GM21447 (cell line): ENCODE measurements at regions not wholly inside any gene's neighbourhood (a gene's known extent, or its start where the extent isn't known, plus 50 kb on each side); places are given as distances from the start of the nearest gene placed in this dataset.
"Not testable (repeated sequence)": the region's sequence is repeated elsewhere in the genome, so short reads cannot be mapped to it uniquely, and the experiment has no call there.

Source experiments
- ATAC-seq: cut with Tn5 transposase; IDR thresholded peaks from one replicate; pipeline ENCODE4 v1.9.1; 2021; ENCODE audit not compliant: unreplicated experiment

DNA sequence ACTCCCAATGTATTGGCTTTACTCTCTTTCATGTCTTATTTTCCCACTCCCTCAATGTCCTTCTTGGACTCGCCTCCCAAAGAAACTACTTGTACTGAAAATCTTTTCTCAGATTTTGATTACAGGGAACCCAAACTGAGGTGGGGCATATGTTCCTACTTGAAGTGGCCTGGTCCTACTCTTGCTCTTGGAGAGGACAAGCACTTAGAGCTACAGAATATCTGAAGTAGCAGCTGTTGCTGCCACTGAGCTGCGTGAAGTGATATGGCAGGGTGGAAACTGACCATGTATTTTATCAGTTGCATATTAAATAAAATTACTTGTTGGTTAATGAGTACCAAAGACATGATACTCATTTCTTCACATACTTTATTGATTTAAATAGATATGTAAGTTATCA is 129.5 kb downstream of the TSEN15 start:
- no peak for ATAC-seq

- no peak for ATAC-seq
These were observed 132.4 kb downstream of the TSEN15 start for GRCh38 chr1:184183919-184184318.

GRCh38 chr1:184184614-184185013 is 133.1 kb downstream of the TSEN15 start:
- ATAC-seq = not testable (repeated sequence)

- no peak for ATAC-seq
These were observed 133.8 kb downstream of the TSEN15 start for GRCh38 chr1:184185347-184185746.

GRCh38 chr1:184186167-184186566 is 134.6 kb downstream of the TSEN15 start:
- no peak for ATAC-seq

DNA sequence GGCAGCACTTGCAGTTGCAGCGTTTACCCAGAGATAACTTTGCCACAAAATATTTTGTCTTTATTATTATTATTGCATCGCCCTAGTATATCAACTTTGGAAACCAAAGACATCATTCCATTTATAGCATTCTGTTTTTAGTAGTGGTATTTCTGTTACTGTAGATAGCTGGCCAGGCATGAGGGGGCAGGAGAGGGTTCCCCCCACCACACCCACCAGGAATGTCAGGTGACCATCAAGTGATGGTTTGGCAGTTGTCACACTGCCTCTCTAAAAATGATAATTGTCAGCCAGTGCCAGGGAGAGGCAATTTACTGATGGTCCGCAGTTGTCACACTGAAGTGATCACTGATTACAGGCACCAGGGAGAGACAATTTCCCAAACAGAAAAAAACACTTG is 135.6 kb downstream of the TSEN15 start:
- ATAC-seq = no peak

GRCh38 chr1:184188037-184188436 is 136.5 kb downstream of the TSEN15 start:
- no peak for ATAC-seq

- no peak for ATAC-seq
These were observed 137.8 kb downstream of the TSEN15 start for GRCh38 chr1:184189361-184189760.

GRCh38 chr1:184190616-184191015 is 139.1 kb downstream of the TSEN15 start:
- no peak for ATAC-seq

- ATAC-seq = no peak
These were observed 139.7 kb downstream of the TSEN15 start for GRCh38 chr1:184191181-184191621.

GRCh38 chr1:184192796-184193195 is 141.3 kb downstream of the TSEN15 start:
- ATAC-seq = no peak

GRCh38 chr1:184193451-184193850 is 141.9 kb downstream of the TSEN15 start:
- no peak for ATAC-seq

- no peak for ATAC-seq
These were observed 142.7 kb downstream of the TSEN15 start for GRCh38 chr1:184194236-184194635.

DNA sequence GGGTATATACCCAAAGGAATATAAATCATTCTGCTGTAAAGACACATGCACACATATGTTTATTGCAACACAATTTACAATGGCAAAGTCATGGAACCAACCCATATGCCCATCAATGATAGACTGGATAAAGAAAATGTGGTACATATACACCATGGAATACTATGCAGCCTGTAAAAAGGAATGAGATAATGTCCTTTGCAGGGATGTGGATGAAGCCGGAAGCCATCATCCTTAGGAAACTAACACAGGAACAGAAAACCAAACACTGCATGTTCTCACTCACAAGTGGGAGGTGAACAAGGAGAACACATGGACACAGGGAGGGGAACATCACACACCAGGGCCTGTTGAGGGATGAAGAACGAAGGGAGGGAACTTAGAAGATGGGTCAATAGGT is 144.2 kb downstream of the TSEN15 start:
- not testable (repeated sequence) for ATAC-seq

GRCh38 chr1:184197831-184198230 is 146.3 kb downstream of the TSEN15 start:
- ATAC-seq = no peak

- ATAC-seq = no peak
These were observed 147.5 kb downstream of the TSEN15 start for GRCh38 chr1:184199036-184199435.

- no peak for ATAC-seq
These were observed 148.0 kb downstream of the TSEN15 start for GRCh38 chr1:184199438-184200085.

DNA sequence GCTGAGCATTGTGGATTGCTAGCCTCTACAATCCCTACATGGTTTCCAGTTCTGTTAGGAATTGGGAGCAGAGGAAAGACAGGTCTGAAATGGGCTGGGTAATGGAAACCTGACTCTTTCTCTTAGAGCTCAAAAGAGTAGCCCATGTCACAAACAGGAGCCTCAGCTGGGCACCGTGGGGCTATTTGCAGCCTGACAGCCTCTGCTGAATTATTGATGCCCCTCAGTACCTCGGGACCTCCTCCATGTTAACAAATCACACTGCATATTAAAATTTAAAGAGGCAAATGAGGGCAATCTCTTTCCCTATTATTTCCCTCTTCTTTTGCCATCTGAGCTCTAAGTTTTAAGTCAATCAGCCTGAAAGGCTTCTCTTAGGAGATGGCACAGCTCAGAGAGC is 157.1 kb downstream of the TSEN15 start:
- ATAC-seq = no peak

- ATAC-seq = no peak
These were observed 158.5 kb downstream of the TSEN15 start for GRCh38 chr1:184210031-184210430.

DNA sequence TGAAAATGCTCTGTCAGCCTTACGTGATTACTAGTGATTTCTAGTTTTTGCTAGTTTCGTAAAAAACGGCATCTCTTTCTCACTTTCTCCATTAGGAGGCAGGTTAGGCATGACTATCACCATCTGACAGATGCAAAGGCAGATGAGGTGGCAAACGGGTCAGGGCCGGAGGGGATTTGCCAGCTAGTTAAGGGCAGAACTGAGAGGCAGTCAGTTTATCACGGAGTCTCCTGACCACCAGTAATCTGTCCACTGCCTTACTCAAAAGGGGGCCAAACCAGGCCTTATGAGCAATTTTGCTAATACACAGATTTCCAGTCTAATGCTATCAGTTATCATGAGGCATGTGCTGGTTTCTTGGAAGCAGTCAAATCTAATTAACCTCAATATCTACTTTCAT is 159.3 kb downstream of the TSEN15 start:
- ATAC-seq = no peak

DNA sequence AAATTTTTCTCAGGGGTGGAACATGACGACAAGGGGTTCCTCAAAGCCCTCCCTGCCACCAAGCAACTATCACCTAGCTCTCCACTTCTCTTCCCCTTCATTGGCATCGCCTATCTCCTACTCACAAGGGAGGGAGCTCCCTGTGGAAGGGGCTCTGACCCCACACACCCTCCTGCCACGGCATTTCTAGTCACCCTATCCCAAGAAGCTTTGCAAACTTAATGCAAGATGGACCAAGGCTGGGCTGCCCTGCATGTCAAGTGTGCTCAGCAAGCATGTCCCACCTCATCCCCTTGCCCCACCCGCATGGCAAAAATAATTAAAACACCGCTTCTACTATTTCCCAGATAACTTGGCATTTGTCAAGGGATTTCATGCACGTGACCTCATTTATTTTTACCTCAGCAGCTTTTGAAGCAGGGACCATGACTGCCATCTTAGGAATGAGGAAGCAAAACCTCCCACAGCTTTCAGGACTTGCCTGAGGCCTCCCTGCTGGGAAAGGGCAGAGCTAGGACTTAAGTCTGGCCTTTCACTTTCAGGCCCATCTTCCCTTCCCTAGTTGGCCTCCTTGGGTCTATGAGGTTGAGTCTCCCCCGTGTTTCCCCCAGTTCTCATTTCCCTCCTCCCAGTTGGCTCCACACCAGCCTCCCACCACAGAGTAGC is 161.3 kb downstream of the TSEN15 start:
- ATAC-seq = no peak

DNA sequence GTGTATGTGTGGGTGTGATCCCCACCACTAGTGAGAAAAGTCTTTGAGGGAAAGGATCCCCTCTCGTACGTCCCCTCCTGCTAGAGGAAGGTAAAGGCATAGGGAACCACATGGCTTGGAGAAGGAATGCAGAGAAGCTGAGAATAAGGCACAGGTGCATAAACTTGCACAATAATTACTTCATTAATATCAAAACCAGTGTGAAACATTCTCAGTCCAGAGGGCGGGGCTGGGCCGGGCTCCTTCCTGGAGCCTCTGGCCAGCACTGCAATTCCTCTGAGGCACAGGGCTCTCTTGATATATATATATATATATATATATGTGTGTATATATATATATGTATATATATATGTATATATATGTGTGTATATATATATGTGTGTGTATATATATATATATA is 162.6 kb downstream of the TSEN15 start:
- ATAC-seq = no peak
